Activated CD8-positive, alpha-beta T cell treated with anti-CD3 and anti-CD28 coated beads, Interleukin-2, amount 10 ng/mL, durations not matched to agents 7 days and 5 days (primary cell): ENCODE measurements at regions not wholly inside any gene's neighbourhood (a gene's known extent, or its start where the extent isn't known, plus 50 kb on each side); places are given as distances from the start of the nearest gene placed in this dataset.
"Not testable (repeated sequence)": the region's sequence is repeated elsewhere in the genome, so short reads cannot be mapped to it uniquely, and the experiment has no call there.

ENCODE experiments used
- ATAC-seq: fragments of 150-1000 bp; cut with Tn5 transposase; one replicate; pipeline ENCODE4 v1.10.0; 2021; ENCODE audit warnings: moderate library complexity
- CTCF ChIA-PET: fragments of 350-600 bp; sonication (Branson Sonifier 250); formaldehyde crosslinking; loops from one replicate; lab custom pipeline; 2021; ENCODE audit warnings: antibody characterized with exemption; lab: Charles Lee
- POLR2A ChIA-PET: fragments of 350-600 bp; sonication (Branson Sonifier 250); formaldehyde crosslinking; loops from one replicate; lab custom pipeline; 2021; ENCODE audit warnings: antibody characterized with exemption; lab: Charles Lee
- DNase-seq: peaks from one replicate; pipeline ENCODE4 v3.0.0-alpha.2; 2020
- H3K27ac Mint-ChIP-seq: one replicate; pipeline ENCODE4 v1.8.0; 2021; ENCODE audit warnings: mild to moderate bottlenecking, mixed read lengths
- H3K27me3 Mint-ChIP-seq: one replicate; pipeline ENCODE4 v1.8.0; 2021; ENCODE audit warnings: low read depth, mixed read lengths
- H3K36me3 Mint-ChIP-seq: one replicate; pipeline ENCODE4 v1.8.0; 2021; ENCODE audit warnings: low read depth, mixed read lengths
- H3K4me1 Mint-ChIP-seq: one replicate; pipeline ENCODE4 v1.8.0; 2021; ENCODE audit warnings: low read depth, mixed read lengths
- H3K4me3 Mint-ChIP-seq: one replicate; pipeline ENCODE4 v1.8.0; 2021; ENCODE audit warnings: mild to moderate bottlenecking, mixed read lengths
- H3K9me3 Mint-ChIP-seq: one replicate; pipeline ENCODE4 v1.8.0; 2022; ENCODE audit warnings: mixed read lengths; ENCODE audit not compliant: insufficient read depth

- ChIA-PET CTCF (no interaction called here), POLR2A (no interaction called here)
- H3K4me3 Mint-ChIP-seq = no peak overlapping the region
- no peaks in the 10 kb centered on the region for H3K27me3 Mint-ChIP-seq
- DNase-seq (no peak), ATAC-seq (no peak)
- no peak overlapping the region for H3K27ac Mint-ChIP-seq
- no peaks in the 10 kb centered on the region for H3K9me3 Mint-ChIP-seq
- H3K36me3 Mint-ChIP-seq = no peaks in the 10 kb centered on the region
- H3K4me1 Mint-ChIP-seq = no peaks in the 10 kb centered on the region
Observed at GRCh38 chr5:106459541-106459940, 1211.2 kb downstream of the EFNA5 start.

- Mint-ChIP-seq H3K9me3 (peaks cover 4% of the 10 kb centered on the region), H3K4me1 (no peaks in the 10 kb centered on the region), H3K27ac (no peak overlapping the region), H3K27me3 (no peaks in the 10 kb centered on the region), H3K36me3 (no peaks in the 10 kb centered on the region), H3K4me3 (no peak overlapping the region)
- DNase-seq = no peak
- POLR2A ChIA-PET = no interaction called here
- CTCF ChIA-PET = no interaction called here
- no peak for ATAC-seq
Observed at GRCh38 chr5:106454651-106455415, 1215.9 kb downstream of the EFNA5 start.

GRCh38 chr5:106454050-106454449, 1216.7 kb downstream of the EFNA5 start:
- peaks cover 4% of the 10 kb centered on the region for H3K9me3 Mint-ChIP-seq
- no peak overlapping the region for H3K4me3 Mint-ChIP-seq
- H3K4me1 Mint-ChIP-seq = no peaks in the 10 kb centered on the region
- ATAC-seq (no peak), DNase-seq (no peak)
- POLR2A ChIA-PET = no interaction called here
- H3K36me3 Mint-ChIP-seq = no peaks in the 10 kb centered on the region
- H3K27me3 Mint-ChIP-seq = no peaks in the 10 kb centered on the region
- H3K27ac Mint-ChIP-seq = no peak overlapping the region
- CTCF ChIA-PET = no interaction called here

- Mint-ChIP-seq H3K36me3 (no peaks in the 10 kb centered on the region), H3K4me3 (no peak overlapping the region), H3K4me1 (peaks cover 3% of the 10 kb centered on the region), H3K27me3 (no peaks in the 10 kb centered on the region), H3K9me3 (peaks cover 4% of the 10 kb centered on the region), H3K27ac (no peak overlapping the region)
- DNase-seq (no peak), ATAC-seq (no peak)
- ChIA-PET POLR2A (no interaction called here), CTCF (no interaction called here)
Observed at GRCh38 chr5:106451998-106452397, 1218.7 kb downstream of the EFNA5 start.

- Mint-ChIP-seq H3K9me3 (no peaks in the 10 kb centered on the region), H3K4me3 (no peak overlapping the region), H3K36me3 (no peaks in the 10 kb centered on the region), H3K27me3 (no peaks in the 10 kb centered on the region), H3K4me1 (peaks cover 3% of the 10 kb centered on the region), H3K27ac (no peak overlapping the region)
- ChIA-PET POLR2A (no interaction called here), CTCF (no interaction called here)
- DNase-seq (no peak), ATAC-seq (no peak)
Observed at GRCh38 chr5:106443746-106444145, 1227.0 kb downstream of the EFNA5 start.

- peaks cover 5% of the 10 kb centered on the region for H3K9me3 Mint-ChIP-seq
- no peak for DNase-seq
- no peak overlapping the region for H3K27ac Mint-ChIP-seq
Observed at GRCh38 chr5:106435185-106435584, 1235.6 kb downstream of the EFNA5 start.

GRCh38 chr5:106430733-106431132, 1240.0 kb downstream of the EFNA5 start:
- H3K4me1 Mint-ChIP-seq, ATAC-seq, H3K27me3 Mint-ChIP-seq, CTCF ChIA-PET, DNase-seq, H3K4me3 Mint-ChIP-seq, H3K9me3 Mint-ChIP-seq, POLR2A ChIA-PET, H3K36me3 Mint-ChIP-seq, H3K27ac Mint-ChIP-seq: not testable (repeated sequence)

More at GRCh38 chr5:106435185-106435584, 1235.6 kb downstream of the EFNA5 start:
- ChIA-PET POLR2A (no interaction called here), CTCF (no interaction called here)
- Mint-ChIP-seq H3K27me3 (no peaks in the 10 kb centered on the region), H3K36me3 (no peaks in the 10 kb centered on the region), H3K4me1 (no peaks in the 10 kb centered on the region), H3K4me3 (no peak overlapping the region)
- no peak for ATAC-seq

GRCh38 chr5:106423109-106423897, 1247.4 kb downstream of the EFNA5 start:
- POLR2A ChIA-PET = no interaction called here
- Mint-ChIP-seq H3K4me1 (no peaks in the 10 kb centered on the region), H3K27me3 (no peaks in the 10 kb centered on the region), H3K36me3 (no peaks in the 10 kb centered on the region), H3K4me3 (no peak overlapping the region), H3K9me3 (peaks cover 4% of the 10 kb centered on the region), H3K27ac (no peak overlapping the region)
- DNase-seq (no peak), ATAC-seq (no peak)
- CTCF ChIA-PET = no interaction called here

GRCh38 chr5:106420102-106420501, 1250.6 kb downstream of the EFNA5 start:
- no peaks in the 10 kb centered on the region for H3K4me1 Mint-ChIP-seq
- ChIA-PET CTCF (no interaction called here), POLR2A (no interaction called here)
- no peak for ATAC-seq
- H3K4me3 Mint-ChIP-seq = no peak overlapping the region
- H3K27me3 Mint-ChIP-seq = no peaks in the 10 kb centered on the region
- peaks cover 4% of the 10 kb centered on the region for H3K9me3 Mint-ChIP-seq
- no peaks in the 10 kb centered on the region for H3K36me3 Mint-ChIP-seq
- DNase-seq = no peak
- H3K27ac Mint-ChIP-seq = no peak overlapping the region

- no peaks in the 10 kb centered on the region for H3K4me1 Mint-ChIP-seq
- H3K36me3 Mint-ChIP-seq = no peaks in the 10 kb centered on the region
- CTCF ChIA-PET = no interaction called here
- no peaks in the 10 kb centered on the region for H3K27me3 Mint-ChIP-seq
- ATAC-seq = no peak
- H3K9me3 Mint-ChIP-seq = peaks cover 4% of the 10 kb centered on the region
- DNase-seq = no peak
- no peak overlapping the region for H3K4me3 Mint-ChIP-seq
- no peak overlapping the region for H3K27ac Mint-ChIP-seq
- POLR2A ChIA-PET = no interaction called here
Observed at GRCh38 chr5:106418196-106418595, 1252.5 kb downstream of the EFNA5 start.

GRCh38 chr5:106417566-106417965, 1253.2 kb downstream of the EFNA5 start:
- POLR2A ChIA-PET = no interaction called here
- CTCF ChIA-PET = no interaction called here
- Mint-ChIP-seq H3K27me3 (no peaks in the 10 kb centered on the region), H3K27ac (no peak overlapping the region), H3K4me3 (no peak overlapping the region), H3K4me1 (no peaks in the 10 kb centered on the region), H3K9me3 (peaks cover 4% of the 10 kb centered on the region), H3K36me3 (no peaks in the 10 kb centered on the region)
- DNase-seq = no peak
- no peak for ATAC-seq

- CTCF ChIA-PET = no interaction called here
Observed at GRCh38 chr5:106417163-106417562, 1253.6 kb downstream of the EFNA5 start.

More at GRCh38 chr5:106417163-106417562, 1253.6 kb downstream of the EFNA5 start:
- POLR2A ChIA-PET = no interaction called here
- ATAC-seq (no peak), DNase-seq (no peak)
- no peak overlapping the region for H3K27ac Mint-ChIP-seq
- no peaks in the 10 kb centered on the region for H3K36me3 Mint-ChIP-seq
- no peaks in the 10 kb centered on the region for H3K27me3 Mint-ChIP-seq
- H3K9me3 Mint-ChIP-seq = peaks cover 4% of the 10 kb centered on the region
- H3K4me1 Mint-ChIP-seq = no peaks in the 10 kb centered on the region
- H3K4me3 Mint-ChIP-seq = no peak overlapping the region
